Breast epithelium (tissue), 3 donors: ENCODE measurements at regions not wholly inside any gene's neighbourhood (a gene's known extent, or its start where the extent isn't known, plus 50 kb on each side); places are given as distances from the start of the nearest gene placed in this dataset.

Experiments
- POLR2A ChIP-seq: fragments of 450-650 bp; IDR thresholded peaks from one replicate; pipeline ENCODE4 v1.6.1; 2016; ENCODE audit warnings: antibody characterized with exemption, mild to moderate bottlenecking, moderate library complexity
- TF ChIP-seq, protein P1 (sequence below), 3 donors: fragments of 450-650 bp; IDR thresholded peaks; one replicate each; pipeline ENCODE4 v1.5.1; 2016 to 2017; ENCODE audit warnings: antibody characterized with exemption in 3 of 3, mild to moderate bottlenecking in 3 of 3, moderate library complexity in 3 of 3

DNA sequence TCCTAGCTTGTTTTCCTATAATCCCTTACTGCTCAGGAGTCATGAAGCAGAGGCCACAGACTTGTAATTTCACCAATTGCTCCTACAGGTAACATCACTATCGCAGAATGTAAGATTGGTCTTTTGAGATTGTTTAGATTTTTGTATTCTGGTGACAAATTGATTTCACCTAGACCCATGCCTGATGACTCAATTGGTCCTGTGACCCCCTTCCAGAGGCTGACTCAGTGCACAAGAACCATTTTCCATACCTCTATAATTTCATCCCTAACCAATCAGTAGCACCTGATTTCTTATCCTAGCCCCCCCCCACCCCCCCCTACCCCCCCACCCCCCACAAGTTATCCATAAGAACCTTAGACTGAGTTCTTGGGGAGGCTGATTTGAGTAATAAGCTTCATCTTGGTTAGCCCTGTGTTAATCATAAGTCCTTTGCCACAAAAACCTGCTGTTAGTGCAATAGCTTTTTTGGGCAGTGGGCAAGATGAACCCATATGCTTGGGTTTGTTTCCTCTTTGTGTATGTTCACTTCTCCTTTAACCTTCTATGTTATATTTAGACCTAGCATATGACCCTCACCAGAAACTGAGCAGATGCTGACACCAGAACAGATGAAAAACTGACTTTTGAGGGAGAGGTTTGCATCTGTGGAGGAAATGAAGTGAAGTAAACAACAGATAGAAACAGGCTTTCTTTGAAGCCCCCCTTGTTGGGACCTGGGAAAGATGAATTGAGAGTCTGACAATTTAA, 187.1 kb downstream of the KIF20B start:
- TF ChIP-seq POLR2A: no peak
- TF ChIP-seq, protein P1, sequence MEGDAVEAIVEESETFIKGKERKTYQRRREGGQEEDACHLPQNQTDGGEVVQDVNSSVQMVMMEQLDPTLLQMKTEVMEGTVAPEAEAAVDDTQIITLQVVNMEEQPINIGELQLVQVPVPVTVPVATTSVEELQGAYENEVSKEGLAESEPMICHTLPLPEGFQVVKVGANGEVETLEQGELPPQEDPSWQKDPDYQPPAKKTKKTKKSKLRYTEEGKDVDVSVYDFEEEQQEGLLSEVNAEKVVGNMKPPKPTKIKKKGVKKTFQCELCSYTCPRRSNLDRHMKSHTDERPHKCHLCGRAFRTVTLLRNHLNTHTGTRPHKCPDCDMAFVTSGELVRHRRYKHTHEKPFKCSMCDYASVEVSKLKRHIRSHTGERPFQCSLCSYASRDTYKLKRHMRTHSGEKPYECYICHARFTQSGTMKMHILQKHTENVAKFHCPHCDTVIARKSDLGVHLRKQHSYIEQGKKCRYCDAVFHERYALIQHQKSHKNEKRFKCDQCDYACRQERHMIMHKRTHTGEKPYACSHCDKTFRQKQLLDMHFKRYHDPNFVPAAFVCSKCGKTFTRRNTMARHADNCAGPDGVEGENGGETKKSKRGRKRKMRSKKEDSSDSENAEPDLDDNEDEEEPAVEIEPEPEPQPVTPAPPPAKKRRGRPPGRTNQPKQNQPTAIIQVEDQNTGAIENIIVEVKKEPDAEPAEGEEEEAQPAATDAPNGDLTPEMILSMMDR (IDR thresholded peaks at IDR 0.05): no peak
